ENCODE measurements at regions not wholly inside any gene's neighbourhood (a gene's known extent, or its start where the extent isn't known, plus 50 kb on each side); places are given as distances from the start of the nearest gene placed in this dataset.

- no peak for DNase-seq (ENCODE audit: low spot score)
- ATAC-seq, result no peak
- Mint-ChIP-seq H3K4me3 (no peak overlapping the region), H3K9me3 (no peaks in the 10 kb centered on the region), H3K4me1 (no peaks in the 10 kb centered on the region), H3K27ac (no peak overlapping the region), H3K27me3 (ENCODE audit: low read depth) (no peaks in the 10 kb centered on the region), H3K36me3 (no peaks in the 10 kb centered on the region)
- ChIA-PET CTCF (no interaction called here), POLR2A (no interaction called here)
- TF ChIP-seq ZNF281 (CRISPR knock-in tag; IDR thresholded peaks at IDR 0.05) (no peak), GTF2I (CRISPR knock-in tag; conservative IDR thresholded peaks at IDR 0.05) (no peak), ATF1 (CRISPR knock-in tag; IDR thresholded peaks at IDR 0.05) (no peak), ZBTB21 (CRISPR knock-in tag; IDR thresholded peaks at IDR 0.05; ENCODE audit: borderline replicate concordance) (no peak), FOXP4 (CRISPR knock-in tag; IDR thresholded peaks at IDR 0.05) (no peak), NFE2L1 (CRISPR knock-in tag; IDR thresholded peaks at IDR 0.05) (no peak)
These were observed 763.9 kb upstream of the FAM174A start for GRCh38 chr5:99771296-99771695.

GRCh38 chr5:99765011-99765410 is 770.2 kb upstream of the FAM174A start:
- no peak for ATAC-seq
- TF ChIP-seq E2F5 (CRISPR knock-in tag; IDR thresholded peaks at IDR 0.05) (no peak), IRF2 (CRISPR knock-in tag; IDR thresholded peaks at IDR 0.05; ENCODE audit: borderline replicate concordance, low read depth) (no peak), ZNF512 (CRISPR knock-in tag; IDR thresholded peaks at IDR 0.05; ENCODE audit: borderline replicate concordance) (no peak), ZNF425 (CRISPR knock-in tag; conservative IDR thresholded peaks at IDR 0.05) (no peak), NFYB (CRISPR knock-in tag; conservative IDR thresholded peaks at IDR 0.05; ENCODE audit: low read depth) (no peak), NR3C1 (CRISPR knock-in tag; conservative IDR thresholded peaks at IDR 0.05; ENCODE audit: low read depth) (no peak), NR2C2 (CRISPR knock-in tag; IDR thresholded peaks at IDR 0.05) (no peak), FOXK1 (CRISPR knock-in tag; IDR thresholded peaks at IDR 0.05) (no peak), GABPB1 (CRISPR knock-in tag; IDR thresholded peaks at IDR 0.05) (no peak), EMX1 (CRISPR knock-in tag; IDR thresholded peaks at IDR 0.05) (no peak), ZNF423 (CRISPR knock-in tag; IDR thresholded peaks at IDR 0.05) (no peak), FOXP1 (CRISPR knock-in tag; IDR thresholded peaks at IDR 0.05; ENCODE audit: borderline replicate concordance) (no peak), CREM (CRISPR knock-in tag; IDR thresholded peaks at IDR 0.05) (no peak), KAT7 (CRISPR knock-in tag; IDR thresholded peaks at IDR 0.05; ENCODE audit: borderline replicate concordance) (no peak), ZNF121 (CRISPR knock-in tag; IDR thresholded peaks at IDR 0.05) (no peak)
- peaks cover 13% of the 10 kb centered on the region for H3K4me1 Mint-ChIP-seq
- POLR2A ChIA-PET, result no interaction called here
- no peak overlapping the region for H3K27ac Mint-ChIP-seq
- peaks cover 10% of the 10 kb centered on the region; the same call in 1 of the 2 replicates for H3K9me3 Mint-ChIP-seq
- DNase-seq (ENCODE audit: low spot score), result no peak
- no peaks in the 10 kb centered on the region for H3K36me3 Mint-ChIP-seq
- CTCF ChIA-PET, result no interaction called here
- no peak overlapping the region for H3K4me3 Mint-ChIP-seq
- H3K27me3 Mint-ChIP-seq (ENCODE audit: low read depth), result no peaks in the 10 kb centered on the region; the same call in 1 of the 2 replicates

Measured in WTC11 (cell line).